ENCODE measurements at regions not wholly inside any gene's neighbourhood (a gene's known extent, or its start where the extent isn't known, plus 50 kb on each side); places are given as distances from the start of the nearest gene placed in this dataset.

DNA sequence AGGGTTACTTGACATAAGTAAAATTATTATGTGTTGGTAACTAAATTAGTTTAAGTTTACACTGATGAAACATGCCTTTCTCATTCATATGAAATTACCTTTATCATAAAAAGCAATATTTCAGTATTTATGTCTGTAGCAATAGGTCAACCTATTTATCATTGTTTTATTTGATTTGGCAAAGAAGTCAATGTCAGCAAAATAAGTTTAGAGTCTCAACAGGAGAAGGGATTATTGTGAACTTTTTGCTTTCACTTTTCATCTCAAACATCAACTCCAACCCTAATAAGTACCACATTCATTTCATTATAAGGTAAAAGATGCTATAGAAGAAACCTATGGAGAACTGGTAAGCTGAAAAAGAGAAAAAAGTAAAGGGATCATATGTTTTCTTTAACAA is 1015.4 kb upstream of the ADGRL4 start:
- Mint-ChIP-seq H3K27ac (no peak overlapping the region), H3K9me3 (ENCODE audit: low read depth) (no peaks in the 10 kb centered on the region), H3K4me3 (ENCODE audit: low read depth) (no peak overlapping the region), H3K27me3 (no peaks in the 10 kb centered on the region), H3K4me1 (ENCODE audit: low read depth) (no peaks in the 10 kb centered on the region), H3K36me3 (ENCODE audit: insufficient read depth) (no peaks in the 10 kb centered on the region)
- TF ChIP-seq, protein P1, sequence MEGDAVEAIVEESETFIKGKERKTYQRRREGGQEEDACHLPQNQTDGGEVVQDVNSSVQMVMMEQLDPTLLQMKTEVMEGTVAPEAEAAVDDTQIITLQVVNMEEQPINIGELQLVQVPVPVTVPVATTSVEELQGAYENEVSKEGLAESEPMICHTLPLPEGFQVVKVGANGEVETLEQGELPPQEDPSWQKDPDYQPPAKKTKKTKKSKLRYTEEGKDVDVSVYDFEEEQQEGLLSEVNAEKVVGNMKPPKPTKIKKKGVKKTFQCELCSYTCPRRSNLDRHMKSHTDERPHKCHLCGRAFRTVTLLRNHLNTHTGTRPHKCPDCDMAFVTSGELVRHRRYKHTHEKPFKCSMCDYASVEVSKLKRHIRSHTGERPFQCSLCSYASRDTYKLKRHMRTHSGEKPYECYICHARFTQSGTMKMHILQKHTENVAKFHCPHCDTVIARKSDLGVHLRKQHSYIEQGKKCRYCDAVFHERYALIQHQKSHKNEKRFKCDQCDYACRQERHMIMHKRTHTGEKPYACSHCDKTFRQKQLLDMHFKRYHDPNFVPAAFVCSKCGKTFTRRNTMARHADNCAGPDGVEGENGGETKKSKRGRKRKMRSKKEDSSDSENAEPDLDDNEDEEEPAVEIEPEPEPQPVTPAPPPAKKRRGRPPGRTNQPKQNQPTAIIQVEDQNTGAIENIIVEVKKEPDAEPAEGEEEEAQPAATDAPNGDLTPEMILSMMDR (IDR thresholded peaks at IDR 0.05; ENCODE audit: unreplicated experiment): no peak
- DNase-seq (ENCODE audit: low spot score, unreplicated experiment): no peak

DNA sequence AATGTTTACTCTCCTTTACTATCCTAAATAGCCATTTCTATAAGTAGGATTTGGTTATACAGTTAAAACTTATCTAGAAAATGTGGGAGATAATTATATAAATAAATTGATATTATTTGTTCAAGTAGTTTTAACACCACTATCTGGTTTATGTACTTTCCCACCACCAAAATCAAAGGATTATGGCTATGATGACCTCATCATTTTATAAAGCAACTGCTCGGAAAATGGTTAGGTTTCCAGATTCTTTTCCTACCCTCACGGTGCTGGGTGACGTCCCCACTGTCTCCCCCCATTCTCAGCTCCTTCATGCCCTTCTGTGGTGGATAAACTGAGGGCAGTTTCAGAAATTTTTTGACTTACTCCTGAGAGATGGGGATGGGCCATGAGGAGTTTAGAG is 1011.8 kb upstream of the ADGRL4 start:
- no peak overlapping the region for H3K4me3 Mint-ChIP-seq (ENCODE audit: low read depth)
- DNase-seq (ENCODE audit: low spot score, unreplicated experiment): no peak
- H3K36me3 Mint-ChIP-seq (ENCODE audit: insufficient read depth): no peaks in the 10 kb centered on the region
- no peaks in the 10 kb centered on the region for H3K27me3 Mint-ChIP-seq
- H3K4me1 Mint-ChIP-seq (ENCODE audit: low read depth): no peaks in the 10 kb centered on the region
- TF ChIP-seq, protein P1 (IDR thresholded peaks at IDR 0.05; ENCODE audit: unreplicated experiment): no peak
- no peaks in the 10 kb centered on the region for H3K9me3 Mint-ChIP-seq (ENCODE audit: low read depth)
- H3K27ac Mint-ChIP-seq: no peak overlapping the region

DNA sequence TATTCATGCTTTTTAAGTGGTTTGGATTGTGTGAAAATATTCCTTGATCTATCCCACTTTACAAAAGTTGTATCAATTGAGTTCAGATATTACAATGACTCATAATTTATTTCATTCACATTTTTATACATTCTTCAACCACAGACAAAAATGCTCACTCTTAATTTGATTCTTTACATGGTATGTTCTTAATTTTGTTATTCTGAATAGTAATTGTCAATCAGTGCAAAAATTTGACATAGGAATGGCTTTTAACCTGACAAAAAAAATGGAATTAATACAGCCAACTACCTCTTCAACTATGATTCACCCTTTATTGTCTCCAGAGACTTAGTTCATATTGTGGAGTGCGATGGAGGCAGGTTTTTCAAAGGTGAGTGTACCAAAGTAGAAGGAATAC is 1002.4 kb upstream of the ADGRL4 start:
- Mint-ChIP-seq H3K27ac (no peak overlapping the region), H3K27me3 (no peaks in the 10 kb centered on the region), H3K36me3 (ENCODE audit: insufficient read depth) (no peaks in the 10 kb centered on the region), H3K9me3 (ENCODE audit: low read depth) (peaks cover 3% of the 10 kb centered on the region), H3K4me3 (ENCODE audit: low read depth) (no peak overlapping the region), H3K4me1 (ENCODE audit: low read depth) (peaks cover 2% of the 10 kb centered on the region)
- no peak for DNase-seq (ENCODE audit: low spot score, unreplicated experiment)
- TF ChIP-seq, protein P1 (IDR thresholded peaks at IDR 0.05; ENCODE audit: unreplicated experiment): no peak

DNA sequence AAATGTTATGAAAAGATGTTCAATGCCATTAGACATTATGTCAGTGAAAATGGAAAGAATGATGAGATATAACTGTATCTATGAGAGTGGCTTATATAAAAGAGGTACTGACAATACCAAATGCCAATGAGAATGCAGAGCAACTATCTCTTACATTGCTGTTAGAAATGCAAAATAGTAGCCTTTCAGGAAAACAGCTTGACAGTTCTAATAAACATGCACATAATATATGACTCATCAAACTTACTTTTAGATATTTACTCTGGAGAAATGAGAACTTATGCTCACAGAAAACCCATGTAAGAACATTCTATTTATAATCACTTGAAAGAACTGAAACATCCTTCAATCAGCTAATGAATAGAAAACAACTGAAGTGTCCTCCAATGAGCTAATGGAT is 996.7 kb upstream of the ADGRL4 start:
- TF ChIP-seq, protein P1 (IDR thresholded peaks at IDR 0.05; ENCODE audit: unreplicated experiment): no peak
- no peak for DNase-seq (ENCODE audit: low spot score, unreplicated experiment)
- Mint-ChIP-seq H3K9me3 (ENCODE audit: low read depth) (peaks cover 15% of the 10 kb centered on the region), H3K4me3 (ENCODE audit: low read depth) (no peak overlapping the region), H3K27ac (no peak overlapping the region), H3K36me3 (ENCODE audit: insufficient read depth) (no peaks in the 10 kb centered on the region), H3K4me1 (ENCODE audit: low read depth) (peaks cover 2% of the 10 kb centered on the region), H3K27me3 (no peaks in the 10 kb centered on the region)

DNA sequence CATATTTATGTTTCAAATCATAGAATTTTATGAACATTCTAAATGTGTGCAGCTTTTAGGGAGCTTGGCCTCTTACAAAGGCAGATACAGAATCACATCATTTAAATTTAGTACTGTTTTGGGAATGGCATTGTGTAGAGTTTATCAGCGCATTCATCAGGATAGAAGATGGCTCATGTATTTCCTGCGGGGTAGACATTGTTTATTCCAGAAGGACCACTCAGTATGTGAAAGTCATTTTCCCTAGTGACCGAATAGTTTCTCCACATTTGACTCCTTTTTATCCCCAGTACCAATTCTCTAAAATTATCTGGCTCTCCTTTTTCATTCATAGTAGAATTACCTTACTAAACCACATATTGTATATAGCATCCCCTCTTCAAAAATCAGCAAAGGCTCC is 981.9 kb upstream of the ADGRL4 start:
- no peak for DNase-seq (ENCODE audit: low spot score, unreplicated experiment)
- no peaks in the 10 kb centered on the region for H3K36me3 Mint-ChIP-seq (ENCODE audit: insufficient read depth)
- no peaks in the 10 kb centered on the region for H3K27me3 Mint-ChIP-seq
- no peaks in the 10 kb centered on the region for H3K9me3 Mint-ChIP-seq (ENCODE audit: low read depth)
- TF ChIP-seq, protein P1 (IDR thresholded peaks at IDR 0.05; ENCODE audit: unreplicated experiment): no peak
- no peak overlapping the region for H3K27ac Mint-ChIP-seq
- H3K4me1 Mint-ChIP-seq (ENCODE audit: low read depth): no peaks in the 10 kb centered on the region
- H3K4me3 Mint-ChIP-seq (ENCODE audit: low read depth): no peak overlapping the region
